IMR-90 (cell line): ENCODE measurements at regions not wholly inside any gene's neighbourhood (a gene's known extent, or its start where the extent isn't known, plus 50 kb on each side); places are given as distances from the start of the nearest gene placed in this dataset.

Experiments
- ELK1 ChIP-seq: fragments of 150-350 bp; IDR thresholded peaks from 2 replicates; pipeline ENCODE4 v1.6.1; 2016; ENCODE audit warnings: low read depth, mild to moderate bottlenecking, low read length, moderate library complexity, borderline replicate concordance
- MXI1 ChIP-seq: IDR thresholded peaks from 2 replicates; pipeline ENCODE4 v1.6.1; 2012; ENCODE audit warnings: low read depth, mild to moderate bottlenecking, low read length, moderate library complexity, borderline replicate concordance

DNA sequence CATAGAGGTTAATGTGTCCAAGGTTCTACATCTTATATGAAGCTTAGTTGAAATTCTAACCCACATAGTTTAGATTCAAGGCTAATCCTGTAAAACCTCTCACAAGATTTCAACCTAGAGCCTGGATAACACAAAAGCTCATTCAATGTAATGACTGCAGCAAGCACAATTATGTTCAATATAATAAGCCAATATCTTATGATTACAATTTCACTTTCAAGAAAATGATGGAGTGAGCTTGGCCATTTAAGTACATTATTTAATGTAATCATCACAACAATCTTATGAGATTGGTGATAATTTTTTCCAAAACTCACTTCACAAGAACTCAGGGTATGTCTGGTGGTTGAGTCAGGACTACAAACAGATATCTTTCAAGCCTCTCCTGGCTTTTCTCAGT is 1140.8 kb upstream of the WWC1 start:
- TF ChIP-seq MXI1 = no peak
- TF ChIP-seq ELK1 = no peak
